Stimulated activated CD8-positive, alpha-beta memory T cell treated with anti-CD3 and anti-CD28 coated beads, Interleukin-2, amount 100 ng/mL, for 48 hours (primary cell): ENCODE measurements at regions not wholly inside any gene's neighbourhood (a gene's known extent, or its start where the extent isn't known, plus 50 kb on each side); places are given as distances from the start of the nearest gene placed in this dataset.

Source experiments
- DNase-seq, 2 donors: peaks; one replicate each; pipeline ENCODE4 v3.0.0-alpha.2; 2020; ENCODE audit warnings: low read depth in 2 of 2

GRCh38 chr3:4029135-4029534 lies 229.9 kb downstream of the LRRN1 start:
- DNase-seq, result no peak

- DNase-seq, result no peak
Observed at GRCh38 chr3:4030624-4031023, 231.4 kb downstream of the LRRN1 start.

DNA sequence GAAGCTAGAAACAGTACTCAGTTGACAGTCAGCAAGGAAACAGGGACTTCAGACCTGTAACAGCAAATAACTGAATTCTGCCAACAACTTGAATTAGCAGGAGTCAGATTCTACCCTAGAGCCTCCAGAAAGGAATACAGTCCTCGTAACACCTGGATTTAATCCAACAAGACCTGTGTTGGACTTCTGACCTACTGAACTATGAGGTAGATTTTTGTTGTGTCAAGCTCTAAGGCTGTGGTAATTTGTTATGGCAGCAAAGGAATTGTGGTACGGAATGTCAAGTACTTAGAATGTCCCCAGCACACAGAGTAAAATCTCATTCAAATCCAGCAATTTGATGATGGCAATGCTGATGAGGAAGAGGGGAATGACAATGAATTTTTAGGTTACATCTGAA lies 234.1 kb downstream of the LRRN1 start:
- no peak for DNase-seq

DNA sequence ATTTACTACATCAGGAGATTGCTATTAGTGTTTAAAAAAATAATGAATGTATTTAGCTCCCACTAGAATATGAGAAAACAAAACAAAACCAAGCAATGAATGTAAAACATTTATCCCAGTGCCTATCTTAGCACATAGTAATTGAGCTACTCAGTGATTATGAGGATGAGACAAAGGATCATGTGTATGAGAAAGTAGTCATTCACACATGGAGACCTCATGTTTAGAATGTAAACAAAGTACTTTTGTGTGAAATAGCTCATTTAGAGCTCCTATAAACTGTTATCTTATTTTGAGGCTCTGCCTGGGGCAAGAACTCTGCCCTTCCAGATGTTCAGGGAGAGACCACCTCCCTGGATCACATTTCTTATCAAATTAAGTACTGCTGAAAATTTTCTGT lies 236.8 kb downstream of the LRRN1 start:
- DNase-seq, result no peak

DNA sequence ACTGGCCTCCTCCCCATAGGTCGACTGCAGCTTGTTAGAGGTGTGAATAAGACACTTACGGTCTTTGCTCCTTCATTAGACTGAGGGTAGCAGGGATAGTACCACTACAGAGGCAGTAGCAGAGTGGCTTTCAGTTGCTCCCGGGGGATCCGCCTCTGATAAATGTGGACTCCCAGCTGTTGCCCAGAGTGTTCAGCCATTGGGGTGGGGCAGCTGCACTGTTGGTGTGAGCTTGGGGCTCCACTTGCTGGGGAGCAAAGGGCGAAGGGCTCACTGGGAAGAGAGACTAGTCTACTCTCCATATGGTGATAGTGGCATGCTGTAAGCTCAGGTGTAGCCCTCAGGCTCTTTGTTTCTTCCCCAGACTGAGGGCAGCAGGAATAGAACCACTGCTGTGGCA lies 239.1 kb downstream of the LRRN1 start:
- DNase-seq, result no peak

- no peak for DNase-seq
Observed at GRCh38 chr3:4042070-4042469, 242.8 kb downstream of the LRRN1 start.

- DNase-seq, result no peak
Observed at GRCh38 chr3:4042869-4043268, 243.6 kb downstream of the LRRN1 start.

GRCh38 chr3:4043867-4044575 lies 244.8 kb downstream of the LRRN1 start:
- DNase-seq, result no peak

DNA sequence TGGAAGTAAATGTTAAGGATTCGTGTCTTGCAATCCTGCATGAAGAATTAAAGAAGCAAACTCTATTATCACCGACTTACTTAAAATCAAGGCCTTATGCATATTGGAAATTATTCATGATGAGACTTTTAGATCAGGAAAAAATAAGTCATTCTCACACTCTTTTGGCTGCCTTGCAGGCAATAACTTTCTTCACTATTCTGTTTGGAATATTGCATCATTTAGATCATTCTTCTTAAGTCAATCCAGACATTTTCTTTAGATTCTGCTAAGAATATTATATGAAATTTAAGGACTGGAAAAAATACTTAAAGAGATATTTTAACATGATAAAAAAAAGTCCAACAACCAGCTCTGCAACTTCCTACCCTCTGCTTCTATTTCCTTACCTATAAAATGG lies 245.4 kb downstream of the LRRN1 start:
- no peak for DNase-seq

DNA sequence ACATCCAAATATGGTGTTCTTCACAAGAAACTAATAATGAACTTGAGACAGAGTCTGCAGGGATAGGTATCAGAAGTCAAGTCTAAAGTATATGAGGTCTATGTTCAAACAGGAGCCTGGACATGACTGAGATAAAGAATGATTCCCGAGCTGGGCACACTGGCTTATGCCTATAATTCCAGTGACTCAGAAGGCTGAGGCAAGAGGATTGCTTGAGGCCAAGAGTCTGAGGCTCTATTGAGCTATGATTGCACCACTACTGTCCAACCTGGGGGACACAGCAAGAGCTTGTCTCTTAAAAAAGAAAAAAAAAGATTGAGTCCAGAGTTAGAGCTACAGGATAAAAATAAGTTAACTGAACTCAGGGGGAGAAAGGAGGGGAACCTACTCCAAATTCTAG lies 246.5 kb downstream of the LRRN1 start:
- DNase-seq, result no peak

GRCh38 chr3:4047366-4047765 lies 248.1 kb downstream of the LRRN1 start:
- DNase-seq, result no peak

GRCh38 chr3:4052706-4053105 lies 250.5 kb upstream of the SETMAR start:
- no peak for DNase-seq

GRCh38 chr3:4053975-4054374 lies 249.2 kb upstream of the SETMAR start:
- no peak for DNase-seq

GRCh38 chr3:4060064-4060463 lies 243.1 kb upstream of the SETMAR start:
- DNase-seq, result no peak

- no peak for DNase-seq
Observed at GRCh38 chr3:4060603-4061002, 242.6 kb upstream of the SETMAR start.

DNA sequence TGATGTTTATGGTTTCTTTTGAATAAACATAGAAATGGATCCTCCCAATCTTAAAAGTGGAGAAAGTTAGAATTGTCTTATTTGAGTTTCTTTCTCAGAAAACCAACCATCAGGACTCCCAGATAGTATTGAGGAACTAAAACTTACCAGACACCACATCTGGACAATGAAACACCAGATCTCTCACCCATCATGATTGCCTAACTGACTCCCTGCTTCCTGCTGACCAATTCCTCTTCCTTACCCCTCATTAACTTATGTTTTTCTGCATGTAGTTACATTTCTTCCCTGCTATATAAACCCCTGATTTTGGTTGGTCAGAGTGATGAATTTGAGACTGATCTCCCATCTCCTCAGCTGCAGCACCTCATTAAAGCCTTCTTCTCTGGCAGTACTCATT lies 242.0 kb upstream of the SETMAR start:
- no peak for DNase-seq

GRCh38 chr3:4061783-4062360 lies 241.3 kb upstream of the SETMAR start:
- no peak for DNase-seq

- DNase-seq, result no peak
Observed at GRCh38 chr3:4062621-4063020, 240.5 kb upstream of the SETMAR start.

GRCh38 chr3:4063916-4064574 lies 239.1 kb upstream of the SETMAR start:
- no peak for DNase-seq

- DNase-seq, result no peak
Observed at GRCh38 chr3:4065085-4065484, 238.1 kb upstream of the SETMAR start.

DNA sequence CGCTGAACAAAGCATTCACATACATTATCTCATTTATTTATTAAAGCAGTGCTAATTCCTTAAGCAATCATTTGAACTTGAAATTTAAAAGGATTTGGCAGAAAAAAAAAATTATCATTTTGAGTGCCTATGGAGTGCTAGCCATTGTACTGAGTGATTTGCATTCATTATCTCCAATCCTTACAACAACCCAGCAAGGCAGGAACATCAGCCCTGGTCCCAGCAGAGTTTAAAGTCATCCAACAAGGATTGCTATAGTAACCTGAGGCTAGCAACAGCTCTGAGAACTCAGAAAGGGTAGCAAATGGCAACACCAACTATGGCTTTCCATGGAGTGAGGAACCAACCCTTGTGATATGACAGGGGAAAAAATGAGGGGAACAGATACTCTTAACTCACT lies 237.6 kb upstream of the SETMAR start:
- DNase-seq, result no peak

- no peak for DNase-seq
Observed at GRCh38 chr3:4067893-4068292, 235.3 kb upstream of the SETMAR start.

DNA sequence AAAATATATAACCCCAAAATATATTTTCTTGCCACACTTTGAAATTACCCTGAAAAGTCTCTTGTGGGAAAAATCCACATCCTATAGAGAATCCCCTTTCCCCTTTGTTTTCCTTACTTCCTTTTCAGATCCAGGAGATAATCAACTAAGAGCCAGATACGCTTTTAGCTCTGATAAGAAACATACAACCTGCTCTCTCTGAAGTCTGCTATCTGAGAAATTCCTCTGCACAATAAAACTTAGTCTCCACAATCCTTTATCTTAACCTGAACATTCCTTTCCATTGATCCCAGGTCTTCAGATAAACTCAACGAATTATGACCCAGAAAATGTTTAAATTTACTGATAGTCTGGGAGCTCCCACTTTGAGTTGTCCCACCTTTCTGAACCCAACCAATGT lies 233.4 kb upstream of the SETMAR start:
- no peak for DNase-seq
